ENCODE measurements at regions not wholly inside any gene's neighbourhood (a gene's known extent, or its start where the extent isn't known, plus 50 kb on each side); places are given as distances from the start of the nearest gene placed in this dataset.

DNA sequence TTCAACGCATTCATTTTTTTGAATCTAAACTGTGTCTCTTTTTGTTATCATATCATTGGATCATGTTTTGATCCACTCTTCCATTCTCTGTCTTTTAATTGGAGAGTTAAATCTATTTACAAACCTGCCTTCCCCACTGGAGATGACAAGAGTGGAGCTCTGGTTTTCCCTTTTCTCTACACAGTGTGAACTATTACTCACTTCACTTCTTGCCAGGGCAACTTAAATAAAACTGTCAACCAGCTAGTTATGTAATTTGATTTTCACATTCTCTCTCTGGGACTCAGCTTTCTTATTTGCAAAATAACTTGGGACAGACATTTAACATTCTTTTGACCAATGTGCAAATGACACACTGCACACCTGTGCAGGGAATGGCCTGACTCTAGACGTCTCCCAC lies 230.8 kb upstream of the CST7 start:
- intact Hi-C loops (cut with DNase I): no loop called here
- DNase-seq (ENCODE audit: low spot score) (no peak), ATAC-seq (no peak)

DNA sequence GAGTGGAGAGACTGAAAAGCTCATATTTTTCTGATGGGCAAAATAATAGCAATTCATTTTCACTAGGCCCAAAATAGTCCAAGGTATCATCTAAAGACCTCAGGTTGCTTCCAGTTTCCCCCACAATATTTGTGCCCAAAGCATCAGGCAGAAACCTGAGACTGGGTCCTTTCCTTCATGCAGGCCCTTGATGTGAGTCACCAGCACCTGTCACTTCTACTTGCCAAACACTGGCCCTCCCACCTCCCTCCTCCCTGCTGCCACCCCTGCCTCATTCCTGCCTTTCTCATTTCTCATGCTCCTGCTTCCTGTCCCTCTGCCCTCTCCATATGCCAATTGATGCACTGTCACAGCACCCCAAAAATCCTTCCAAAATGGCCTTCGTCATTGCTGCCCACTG lies 230.4 kb upstream of the CST7 start:
- DNase-seq (ENCODE audit: low spot score): no peak
- intact Hi-C loops (cut with DNase I): no loop called here
- no peak for ATAC-seq

DNA sequence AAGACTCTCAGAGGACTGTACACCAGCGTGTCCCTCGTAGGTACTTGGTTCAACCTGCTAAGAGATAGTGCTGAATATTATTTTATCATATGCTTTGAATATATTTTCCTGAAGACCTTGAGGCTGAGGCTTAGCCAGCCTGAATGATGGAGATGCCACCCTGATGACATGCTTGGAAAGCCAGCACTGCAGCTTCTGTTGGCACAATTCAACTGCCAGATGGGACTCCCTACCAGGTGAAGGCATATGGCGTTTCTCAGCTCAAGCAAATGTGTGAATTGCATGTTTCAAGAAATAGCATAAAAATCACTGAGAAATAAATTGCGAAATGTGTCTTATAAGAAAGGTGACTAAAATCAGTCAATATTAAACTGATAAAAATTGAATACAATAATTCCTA lies 228.1 kb upstream of the CST7 start:
- no peak for ATAC-seq
- no peak for DNase-seq (ENCODE audit: low spot score)
- intact Hi-C loops (cut with DNase I): no loop called here

GRCh38 chr20:24721891-24722568 lies 227.0 kb upstream of the CST7 start:
- intact Hi-C loops (cut with DNase I): no loop called here
- no peak for ATAC-seq
- peak; percentile 6 for DNase-seq (ENCODE audit: low spot score)

- DNase-seq (ENCODE audit: low spot score) (peak; percentile 9), ATAC-seq (no peak)
- intact Hi-C loops (cut with DNase I): no loop called here
These were observed 226.5 kb upstream of the CST7 start for GRCh38 chr20:24722586-24722985.

DNA sequence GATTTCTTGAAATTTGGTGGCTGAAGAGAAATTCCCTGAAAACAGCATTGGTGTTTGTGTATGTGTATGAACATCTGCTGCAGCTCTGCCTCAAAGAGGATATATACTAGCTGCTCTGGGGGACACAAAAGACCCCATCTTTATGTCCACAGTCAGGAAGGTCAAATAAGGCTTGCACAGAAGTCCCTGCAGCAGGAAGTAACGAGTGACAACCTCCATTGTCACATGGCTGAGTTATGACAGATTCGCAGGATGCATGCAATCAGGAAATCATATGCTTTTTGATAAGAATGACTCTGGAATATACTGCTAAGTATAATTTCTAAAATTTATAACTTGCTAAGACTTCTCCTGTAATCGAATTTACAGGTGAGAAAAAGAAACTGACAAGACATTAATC lies 225.9 kb upstream of the CST7 start:
- DNase-seq (ENCODE audit: low spot score) (peak; percentile 3), ATAC-seq (no peak)
- intact Hi-C loops (cut with DNase I): no loop called here

GRCh38 chr20:24723647-24724352 lies 225.3 kb upstream of the CST7 start:
- DNase-seq (ENCODE audit: low spot score) (peak; percentile 13), ATAC-seq (no peak)
- intact Hi-C loops (cut with DNase I): no loop called here

GRCh38 chr20:24724982-24725533 lies 224.0 kb upstream of the CST7 start:
- ATAC-seq: no peak
- intact Hi-C loops (cut with DNase I): no loop called here
- DNase-seq (ENCODE audit: low spot score): no peak

GRCh38 chr20:24727795-24728194 lies 221.3 kb upstream of the CST7 start:
- DNase-seq (ENCODE audit: low spot score) (no peak), ATAC-seq (no peak)
- intact Hi-C loops (cut with DNase I): no loop called here

GRCh38 chr20:24729896-24730605 lies 219.0 kb upstream of the CST7 start:
- DNase-seq (ENCODE audit: low spot score) (peak; percentile 38), ATAC-seq (no peak)
- intact Hi-C loops (cut with DNase I): no loop called here

DNA sequence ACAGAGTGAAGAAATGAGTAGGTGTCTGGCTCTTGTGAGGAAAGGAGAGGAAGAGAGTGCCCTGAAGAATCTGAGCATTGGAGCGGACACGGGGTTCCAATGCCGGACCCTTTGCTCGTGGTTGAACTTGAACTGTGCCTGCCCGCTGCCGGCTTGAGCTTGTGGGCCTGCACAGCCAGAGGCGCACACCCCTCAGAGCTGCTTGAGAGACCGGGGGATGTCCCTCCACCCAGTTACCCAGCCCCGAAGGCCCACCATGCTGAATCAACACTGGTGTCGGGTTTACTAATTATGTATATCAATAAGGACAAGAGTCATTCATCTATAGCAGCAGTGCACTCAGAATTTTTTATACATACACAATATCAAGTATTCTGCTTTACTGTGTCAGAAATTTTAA lies 218.3 kb upstream of the CST7 start:
- DNase-seq (ENCODE audit: low spot score): peak; percentile 27
- intact Hi-C loops (cut with DNase I): no loop called here
- no peak for ATAC-seq

DNA sequence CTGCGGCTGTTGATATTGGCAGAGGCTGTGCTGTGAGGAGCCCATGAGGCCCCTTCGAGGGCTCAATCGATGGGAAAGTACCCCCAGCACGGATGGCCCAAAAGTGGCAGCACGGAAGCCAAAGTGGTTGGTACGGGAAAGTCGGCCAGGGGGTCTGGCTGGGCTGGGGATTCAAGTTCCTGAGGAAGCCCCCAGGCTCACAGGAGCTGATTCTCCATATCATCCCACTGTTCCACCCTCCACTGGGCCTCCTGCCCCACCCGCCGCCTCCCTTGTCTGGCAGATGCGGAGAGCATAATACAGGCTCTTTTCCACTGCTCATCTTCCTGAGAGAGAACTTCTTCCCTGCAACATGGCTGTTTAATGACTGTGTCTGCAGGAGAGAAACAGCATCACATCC lies 217.8 kb upstream of the CST7 start:
- DNase-seq (ENCODE audit: low spot score) (peak; percentile 42), ATAC-seq (no peak)
- intact Hi-C loops (cut with DNase I): no loop called here

- ATAC-seq (no peak), DNase-seq (ENCODE audit: low spot score) (no peak)
- intact Hi-C loops (cut with DNase I): no loop called here
These were observed 217.0 kb upstream of the CST7 start for GRCh38 chr20:24732076-24732475.

DNA sequence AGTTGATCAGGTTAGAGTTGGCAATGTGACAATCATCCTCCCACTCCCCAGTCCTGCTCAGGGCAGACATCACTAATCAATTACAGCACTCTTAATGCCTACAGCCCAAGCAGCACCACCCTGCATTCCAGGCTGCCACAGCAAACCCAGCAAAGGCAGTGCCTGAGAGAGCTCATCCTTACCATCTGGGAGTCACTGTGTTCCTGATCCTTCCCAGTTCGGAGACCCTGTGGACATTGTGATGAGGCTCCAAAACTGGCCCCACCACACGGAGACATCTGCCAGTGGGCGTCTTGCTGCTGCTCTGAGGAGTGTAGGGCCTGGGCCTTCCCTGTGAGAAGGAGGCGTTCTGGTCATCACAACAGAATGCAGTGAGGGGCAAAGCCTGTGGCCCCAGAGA lies 216.5 kb upstream of the CST7 start:
- ATAC-seq (no peak), DNase-seq (ENCODE audit: low spot score) (peak; percentile 19)
- intact Hi-C loops (cut with DNase I): no loop called here

- DNase-seq (ENCODE audit: low spot score): no peak
- no peak for ATAC-seq
- intact Hi-C loops (cut with DNase I): no loop called here
These were observed 215.7 kb upstream of the CST7 start for GRCh38 chr20:24733416-24733815.

DNA sequence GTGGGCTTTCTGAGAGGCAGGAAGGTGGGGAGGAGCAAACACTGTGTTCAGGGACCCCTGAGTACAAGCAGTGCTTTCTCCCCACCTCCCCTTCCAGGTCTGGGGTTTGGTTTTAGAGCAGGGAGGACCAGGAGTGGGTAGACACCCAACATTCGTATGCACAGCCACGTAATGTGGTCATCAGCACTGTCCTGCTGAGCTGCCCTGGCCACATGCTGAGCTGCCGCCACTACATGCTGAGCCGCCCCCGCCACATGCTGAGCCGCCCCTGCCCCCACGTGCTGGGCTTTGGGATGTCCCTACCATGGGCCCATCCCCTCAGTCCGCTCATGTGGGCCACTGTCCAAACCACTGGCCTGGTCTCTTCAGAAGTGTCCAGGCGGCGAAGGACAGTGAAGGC lies 214.9 kb upstream of the CST7 start:
- ATAC-seq: no peak
- peak; percentile 41 for DNase-seq (ENCODE audit: low spot score)

GRCh38 chr20:24735263-24735662 lies 213.8 kb upstream of the CST7 start:
- DNase-seq (ENCODE audit: low spot score) (peak; percentile 39), ATAC-seq (no peak)
- intact Hi-C loops (cut with DNase I): no loop called here

More for the DNA sequence above, 214.9 kb upstream of the CST7 start:
- intact Hi-C loops (cut with DNase I): no loop called here

DNA sequence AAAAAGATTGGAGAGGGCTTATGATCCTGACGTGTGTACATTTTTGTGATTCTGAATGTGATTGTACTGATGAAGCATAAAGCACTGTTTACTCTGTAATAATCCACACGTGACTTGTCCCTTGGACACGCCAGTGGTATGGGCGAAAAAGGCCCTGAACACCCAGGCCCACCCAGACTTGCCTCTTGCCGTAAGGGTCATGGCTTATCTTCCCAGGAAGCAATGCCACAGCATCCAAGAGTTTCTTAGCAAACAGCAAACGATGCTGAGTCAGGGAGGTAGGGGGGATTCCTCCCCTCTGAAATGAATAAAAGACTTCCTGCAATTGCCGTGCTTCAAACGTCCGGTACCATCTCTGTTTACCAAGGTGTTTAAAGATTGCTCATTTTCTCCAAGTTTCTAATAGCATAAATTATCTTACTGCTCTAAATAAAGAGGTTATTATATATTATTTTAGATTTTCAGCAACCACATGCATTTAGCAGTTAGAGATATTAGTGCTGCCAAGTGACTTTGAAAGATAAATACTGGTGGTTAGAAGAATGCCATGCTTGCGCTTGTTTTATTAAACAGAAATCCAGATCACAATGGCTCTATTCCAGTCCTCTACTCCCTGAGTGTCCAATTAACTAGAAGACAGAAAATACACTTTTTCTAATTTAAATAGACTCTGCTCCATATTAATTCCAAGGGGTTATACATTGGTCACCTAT lies 212.8 kb upstream of the CST7 start:
- intact Hi-C loops (cut with DNase I): no loop called here
- no peak for ATAC-seq

DNA sequence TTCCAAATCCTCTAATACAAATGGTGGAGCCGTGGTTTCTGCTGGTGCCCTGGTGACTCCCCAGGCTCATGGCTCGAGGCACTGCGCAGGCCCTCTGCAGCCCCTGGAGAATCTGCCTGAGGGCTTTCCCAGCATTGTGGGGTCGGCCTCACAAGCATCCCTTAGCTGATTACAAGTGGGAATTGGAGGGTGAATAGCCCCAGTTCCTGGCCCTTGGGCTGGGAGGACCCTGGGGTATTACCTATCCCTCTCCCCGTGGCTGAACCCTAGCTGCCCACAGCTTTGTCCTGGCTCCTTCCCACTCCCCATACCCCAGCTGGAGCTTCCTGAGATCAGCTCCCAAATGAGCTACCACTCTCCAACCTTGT lies 212.2 kb upstream of the CST7 start:
- no peak for ATAC-seq
- intact Hi-C loops (cut with DNase I): no loop called here
- DNase-seq (ENCODE audit: low spot score): no peak

More for the DNA sequence above, 212.8 kb upstream of the CST7 start:
- DNase-seq (ENCODE audit: low spot score): peak; percentile 17
